Vagina (tissue), 2 donors: ENCODE measurements at regions not wholly inside any gene's neighbourhood (a gene's known extent, or its start where the extent isn't known, plus 50 kb on each side); places are given as distances from the start of the nearest gene placed in this dataset.
"Not testable (repeated sequence)": the region's sequence is repeated elsewhere in the genome, so short reads cannot be mapped to it uniquely, and the experiment has no call there.

Experiments
- DNase-seq, 2 donors: peaks; one replicate each; pipeline ENCODE4 v3.0.0-alpha.2; 2017; ENCODE audit errors: extremely low spot score in 2 of 2
- H3K27ac ChIP-seq: fragments of 200-600 bp; sonication (generic); one replicate; pipeline ENCODE4 v1.5.1; 2019
- H3K27me3 ChIP-seq: fragments of 200-600 bp; sonication (generic); one replicate; pipeline ENCODE4 v1.5.1; 2019
- H3K36me3 ChIP-seq, 2 donors: fragments of 200-600 bp; sonication (generic); one replicate each; pipeline ENCODE4 v1.5.1; 2017 to 2019
- H3K4me1 ChIP-seq: fragments of 200-600 bp; sonication (generic); one replicate; pipeline ENCODE4 v1.5.1; 2019
- H3K4me3 ChIP-seq, 2 donors: fragments of 200-600 bp; sonication (generic); 1 replicate in 1 of 2; 2 replicates in 1 of 2; pipeline ENCODE4 v1.5.1; 2016 to 2019
- H3K9me3 ChIP-seq: fragments of 200-600 bp; sonication (generic); one replicate; pipeline ENCODE4 v1.5.1; 2019
- POLR2A ChIP-seq, 2 donors: fragments of 450-650 bp; IDR thresholded peaks; one replicate each; pipeline ENCODE4 v1.6.1; 2017; ENCODE audit warnings: antibody characterized with exemption in 2 of 2, mild to moderate bottlenecking in 2 of 2, moderate library complexity in 2 of 2
- POLR2AphosphoS5 ChIP-seq, 2 donors: sonication (generic); formaldehyde crosslinking; IDR thresholded peaks; one replicate each; pipeline ENCODE4 v1.9.0; 2017; ENCODE audit warnings: antibody characterized with exemption in 2 of 2, mild to moderate bottlenecking in 2 of 2, low read depth in 1 of 2; ENCODE audit not compliant: insufficient read depth in 1 of 2
- intact Hi-C: fragments of 100-400 bp; cut with DNase I; formaldehyde crosslinking; loops from one replicate; pipeline ENCODE4 v1.15.1; 2023
- TF ChIP-seq, protein P1 (sequence below), 3 experiments: fragments of 450-650 bp in 2 of 3; fragments of 200-600 bp in 1 of 3; sonication (generic) in 1 of 3; IDR thresholded peaks; one replicate each; pipeline ENCODE4 v1.5.1; 2017 to 2019; ENCODE audit warnings: antibody characterized with exemption in 3 of 3, mild to moderate bottlenecking in 2 of 3, moderate library complexity in 2 of 3

DNA sequence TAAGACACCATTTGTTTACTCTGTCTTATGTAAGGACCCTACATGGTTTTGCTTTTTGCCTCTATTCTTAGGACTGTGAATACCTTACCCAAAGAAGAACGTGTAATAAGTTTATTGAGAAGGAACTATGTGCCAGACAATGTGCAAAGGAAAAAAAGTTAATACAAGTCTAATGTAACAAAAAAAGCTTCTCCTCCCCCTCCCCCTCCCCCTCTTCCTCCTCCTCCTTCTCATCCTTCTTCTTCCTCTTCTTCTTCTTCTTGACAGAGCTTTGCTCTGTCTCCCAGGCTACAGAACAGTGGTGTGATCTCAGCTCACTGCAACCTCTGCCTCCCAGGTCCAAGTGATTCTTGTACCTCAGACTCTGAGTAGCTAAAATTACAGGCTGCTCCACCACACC is 50.9 kb upstream of the MITF start:
- Histone ChIP-seq H3K4me1 (peaks cover 13% of the 10 kb centered on the region), H3K27ac (peak overlapping the region; percentile 80), H3K27me3 (no peaks in the 10 kb centered on the region), H3K4me3 (no peak overlapping the region), H3K36me3 (no peaks in the 10 kb centered on the region), H3K9me3 (no peaks in the 10 kb centered on the region)
- intact Hi-C loops: no loop called here
- TF ChIP-seq, protein P1, sequence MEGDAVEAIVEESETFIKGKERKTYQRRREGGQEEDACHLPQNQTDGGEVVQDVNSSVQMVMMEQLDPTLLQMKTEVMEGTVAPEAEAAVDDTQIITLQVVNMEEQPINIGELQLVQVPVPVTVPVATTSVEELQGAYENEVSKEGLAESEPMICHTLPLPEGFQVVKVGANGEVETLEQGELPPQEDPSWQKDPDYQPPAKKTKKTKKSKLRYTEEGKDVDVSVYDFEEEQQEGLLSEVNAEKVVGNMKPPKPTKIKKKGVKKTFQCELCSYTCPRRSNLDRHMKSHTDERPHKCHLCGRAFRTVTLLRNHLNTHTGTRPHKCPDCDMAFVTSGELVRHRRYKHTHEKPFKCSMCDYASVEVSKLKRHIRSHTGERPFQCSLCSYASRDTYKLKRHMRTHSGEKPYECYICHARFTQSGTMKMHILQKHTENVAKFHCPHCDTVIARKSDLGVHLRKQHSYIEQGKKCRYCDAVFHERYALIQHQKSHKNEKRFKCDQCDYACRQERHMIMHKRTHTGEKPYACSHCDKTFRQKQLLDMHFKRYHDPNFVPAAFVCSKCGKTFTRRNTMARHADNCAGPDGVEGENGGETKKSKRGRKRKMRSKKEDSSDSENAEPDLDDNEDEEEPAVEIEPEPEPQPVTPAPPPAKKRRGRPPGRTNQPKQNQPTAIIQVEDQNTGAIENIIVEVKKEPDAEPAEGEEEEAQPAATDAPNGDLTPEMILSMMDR (IDR thresholded peaks at IDR 0.05): no peak
- TF ChIP-seq POLR2AphosphoS5 (IDR thresholded peaks at IDR 0.05; ENCODE audit: insufficient read depth in 1 of 2, low read depth in 1 of 2) (no peak), POLR2A (IDR thresholded peaks at IDR 0.05) (no peak)
- DNase-seq: no peak

DNA sequence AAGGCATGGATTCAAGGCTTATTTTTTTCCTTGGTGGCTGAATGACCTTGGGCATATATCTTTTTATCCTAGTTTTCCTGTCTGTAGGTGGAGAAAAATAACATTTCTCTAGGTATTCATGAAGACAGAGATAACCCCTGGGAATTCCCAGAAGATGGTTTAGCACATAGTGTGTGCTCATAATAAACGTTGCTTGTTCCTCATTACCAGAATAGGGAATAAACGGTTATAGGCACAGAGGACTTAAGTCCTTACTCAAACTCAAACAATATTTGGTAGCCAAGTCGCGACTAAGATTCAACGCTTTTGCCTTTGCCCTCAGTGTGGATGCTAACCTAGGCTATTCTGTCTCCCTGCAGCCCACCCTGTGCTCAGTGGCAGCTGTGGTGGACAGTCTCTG is 51.6 kb upstream of the MITF start:
- Histone ChIP-seq H3K9me3 (no peaks in the 10 kb centered on the region), H3K27ac (peak overlapping the region; percentile 80), H3K4me3 (no peak overlapping the region), H3K36me3 (no peaks in the 10 kb centered on the region), H3K4me1 (peaks cover 13% of the 10 kb centered on the region), H3K27me3 (no peaks in the 10 kb centered on the region)
- no peak for DNase-seq
- TF ChIP-seq, protein P1 (IDR thresholded peaks at IDR 0.05): no peak
- TF ChIP-seq POLR2AphosphoS5 (IDR thresholded peaks at IDR 0.05; ENCODE audit: insufficient read depth in 1 of 2, low read depth in 1 of 2) (no peak), POLR2A (IDR thresholded peaks at IDR 0.05) (no peak)
- intact Hi-C loops: no loop called here

DNA sequence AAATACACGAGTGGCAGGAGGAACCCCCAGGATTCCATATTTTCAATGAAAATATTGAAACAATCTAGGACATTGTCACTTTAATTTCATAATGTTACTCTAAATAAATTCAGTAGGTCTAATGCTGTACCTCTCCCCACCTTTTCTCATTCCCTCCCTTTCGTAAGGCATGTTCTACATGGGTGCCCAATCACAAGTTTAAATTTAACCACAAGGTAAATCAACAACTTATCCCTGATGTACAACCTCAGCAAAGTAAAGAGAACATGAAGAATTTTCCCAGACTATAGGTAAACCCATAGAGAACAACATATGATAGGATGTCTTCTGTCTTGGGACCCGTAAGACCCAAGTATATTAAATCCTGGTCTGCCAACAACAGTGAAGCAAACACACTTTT is 53.2 kb upstream of the MITF start:
- H3K4me3 ChIP-seq: no peak overlapping the region
- peaks cover 13% of the 10 kb centered on the region for H3K4me1 ChIP-seq
- no peaks in the 10 kb centered on the region for H3K36me3 ChIP-seq
- H3K27ac ChIP-seq: peak overlapping the region; percentile 62
- H3K9me3 ChIP-seq: no peaks in the 10 kb centered on the region
- TF ChIP-seq, protein P1 (IDR thresholded peaks at IDR 0.05): no peak
- no peak for TF ChIP-seq POLR2AphosphoS5 (IDR thresholded peaks at IDR 0.05; ENCODE audit: insufficient read depth in 1 of 2, low read depth in 1 of 2)
- no peak for TF ChIP-seq POLR2A (IDR thresholded peaks at IDR 0.05)
- H3K27me3 ChIP-seq: no peaks in the 10 kb centered on the region
- DNase-seq: no peak
- intact Hi-C loops: no loop called here

DNA sequence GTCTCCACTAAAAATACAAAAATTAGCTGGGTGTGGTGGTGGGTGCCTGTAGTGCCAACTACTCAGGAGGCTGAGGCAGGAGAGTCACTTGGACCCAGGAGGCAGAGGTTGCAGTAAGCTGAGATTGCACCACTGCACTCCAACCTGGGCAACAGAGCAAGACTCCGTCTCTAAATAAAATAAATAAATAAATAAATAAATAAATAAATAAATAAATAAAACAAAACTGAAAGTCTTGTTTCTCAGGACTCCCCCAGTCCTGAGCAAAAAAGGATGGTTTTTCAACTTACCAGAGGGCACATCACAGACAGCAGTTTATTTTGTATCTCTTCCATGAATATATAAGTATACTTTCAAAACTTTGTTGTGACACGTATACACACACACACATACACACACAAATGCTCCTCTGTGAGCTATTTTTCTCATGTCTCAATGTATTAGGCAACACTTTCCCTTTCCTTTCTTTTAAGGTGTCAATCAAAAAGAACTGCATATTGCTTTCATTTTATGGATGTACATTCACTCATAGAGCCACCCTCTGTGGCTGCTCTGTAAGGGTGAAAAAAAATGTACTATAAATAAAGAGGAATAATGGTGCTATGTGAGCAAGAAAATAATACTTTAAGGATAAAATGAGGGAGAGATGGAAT is 54.8 kb upstream of the MITF start:
- Histone ChIP-seq H3K27me3 (no peaks in the 10 kb centered on the region), H3K9me3 (no peaks in the 10 kb centered on the region), H3K27ac (peak overlapping the region; percentile 62), H3K36me3 (no peaks in the 10 kb centered on the region), H3K4me1 (peaks cover 13% of the 10 kb centered on the region), H3K4me3 (no peak overlapping the region)
- TF ChIP-seq POLR2A (IDR thresholded peaks at IDR 0.05): no peak
- TF ChIP-seq POLR2AphosphoS5 (IDR thresholded peaks at IDR 0.05; ENCODE audit: insufficient read depth in 1 of 2, low read depth in 1 of 2): no peak
- TF ChIP-seq, protein P1 (IDR thresholded peaks at IDR 0.05): no peak
- intact Hi-C loops: no loop called here
- DNase-seq: no peak

DNA sequence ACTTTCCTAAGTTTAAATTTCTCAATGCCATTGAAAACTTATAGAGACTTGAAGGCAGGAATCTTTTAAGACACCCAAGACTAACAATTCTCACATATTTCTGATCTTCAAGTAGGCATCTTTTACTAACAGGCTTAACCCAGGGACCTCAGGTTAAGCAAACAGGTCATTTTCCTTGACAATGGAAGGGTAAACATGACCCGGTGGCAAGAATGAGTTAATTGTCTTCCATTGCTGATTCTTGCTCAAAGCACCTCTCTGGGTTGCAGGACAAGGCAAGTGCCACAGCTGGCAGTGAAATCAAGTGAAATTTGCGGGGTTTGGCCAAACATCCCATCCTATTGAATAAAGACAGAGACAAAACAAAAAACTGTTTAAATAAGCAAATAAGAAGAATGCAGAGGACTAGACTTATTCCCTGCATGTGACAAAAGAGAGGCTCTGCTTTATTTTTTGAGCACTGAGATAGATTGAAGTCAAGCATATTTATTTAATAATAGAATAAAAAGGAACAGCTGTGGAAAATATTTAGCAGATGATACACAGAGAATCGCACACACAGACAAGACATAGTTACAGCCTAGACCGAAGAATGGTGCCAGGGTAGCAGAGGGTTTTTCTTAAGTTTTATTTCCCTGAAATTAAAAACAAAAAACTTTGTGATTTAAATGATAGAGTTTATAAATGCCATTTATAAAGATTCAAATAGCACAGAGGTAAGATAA is 56.0 kb upstream of the MITF start:
- TF ChIP-seq POLR2A (IDR thresholded peaks at IDR 0.05) (no peak), POLR2AphosphoS5 (IDR thresholded peaks at IDR 0.05; ENCODE audit: insufficient read depth in 1 of 2, low read depth in 1 of 2) (no peak)
- TF ChIP-seq, protein P1 (IDR thresholded peaks at IDR 0.05): no peak
- no peaks in the 10 kb centered on the region for H3K36me3 ChIP-seq
- H3K4me3 ChIP-seq: no peak overlapping the region
- H3K4me1 ChIP-seq: peaks cover 13% of the 10 kb centered on the region
- intact Hi-C loops: no loop called here
- no peaks in the 10 kb centered on the region for H3K9me3 ChIP-seq
- H3K27me3 ChIP-seq: no peaks in the 10 kb centered on the region
- no peak for DNase-seq
- peak overlapping the region; percentile 62 for H3K27ac ChIP-seq

DNA sequence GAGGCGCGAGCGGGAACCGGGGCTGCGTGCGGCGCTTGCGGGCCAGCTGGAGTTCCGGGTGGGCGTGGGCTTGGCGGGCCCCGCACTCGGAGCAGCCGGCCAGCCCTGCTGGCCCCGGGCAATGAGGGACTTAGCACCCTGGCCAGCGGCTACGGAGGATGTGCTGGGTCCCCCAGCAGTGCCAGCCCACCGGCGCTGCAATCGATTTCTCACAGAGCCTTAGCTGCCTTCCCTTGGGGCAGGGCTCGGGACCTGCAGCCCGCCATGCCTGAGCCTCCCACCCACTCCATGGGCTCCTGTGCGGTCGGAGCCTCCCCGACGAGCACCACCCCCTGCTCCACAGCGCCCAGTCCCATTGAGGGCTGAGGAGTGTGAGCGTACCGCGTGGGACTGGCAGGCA is 61.8 kb upstream of the MITF start:
- H3K4me1 ChIP-seq, DNase-seq, H3K36me3 ChIP-seq, H3K27ac ChIP-seq, H3K9me3 ChIP-seq, H3K27me3 ChIP-seq, H3K4me3 ChIP-seq: not testable (repeated sequence)
- intact Hi-C loops: loop anchor here (10.0 kb wide), 1 partner anchor 513 kb away; no protein-coding TSS in a partner anchor
